ENCODE measurements at regions not wholly inside any gene's neighbourhood (a gene's known extent, or its start where the extent isn't known, plus 50 kb on each side); places are given as distances from the start of the nearest gene placed in this dataset.

DNA sequence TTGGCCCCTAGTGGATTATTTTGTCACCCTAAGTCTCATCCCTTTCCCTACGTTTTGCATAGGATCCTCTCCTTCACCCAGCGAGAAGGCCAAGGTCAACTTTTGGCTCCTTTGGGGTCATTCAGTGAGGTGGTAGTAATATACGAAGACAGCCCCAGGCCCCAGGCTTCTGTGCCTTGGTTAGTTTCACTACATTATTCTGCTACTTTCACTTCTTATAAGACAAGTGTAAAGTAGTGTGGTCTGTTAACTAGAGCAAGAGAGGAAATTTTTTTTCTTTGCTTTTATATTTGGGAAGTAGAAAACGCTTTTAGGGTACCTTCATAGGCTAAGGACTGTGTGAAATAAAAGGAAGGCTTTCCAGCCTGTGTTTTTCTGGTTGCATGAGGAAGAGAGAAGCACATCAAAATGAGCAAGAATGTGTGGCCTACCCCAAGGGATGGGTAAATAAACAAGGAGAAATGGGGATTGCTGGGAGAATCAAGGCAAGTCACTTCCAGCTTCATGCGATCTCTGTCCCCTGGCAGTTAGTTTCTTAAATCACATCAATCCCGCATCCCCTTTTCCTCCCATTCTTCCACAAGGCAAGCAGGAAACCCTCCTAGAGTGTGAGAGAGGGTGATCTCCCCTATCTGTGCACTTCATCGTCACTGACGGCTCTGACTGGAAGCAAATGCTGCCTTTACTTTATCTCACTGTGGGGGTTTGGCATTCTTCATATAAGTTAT is 677.0 kb upstream of the WWC1 start:
- H3K4me3 ChIP-seq (ENCODE audit: control insufficient read depth in 2 of 3, extremely low read depth in 1 of 3, insufficient read depth in 2 of 3, low read depth in 1 of 3, low read length in 3 of 3): no peak overlapping the region
- no peaks in the 10 kb centered on the region for H3K79me2 ChIP-seq (ENCODE audit: control insufficient read depth, insufficient read depth, low read length)
- no peak overlapping the region for H3K4me2 ChIP-seq (ENCODE audit: control insufficient read depth, extremely low read depth, insufficient read depth, low read depth, low read length)
- FAIRE-seq: no peak
- no peaks in the 10 kb centered on the region for H3K9me3 ChIP-seq (ENCODE audit: control insufficient read depth, low read depth, low read length)
- no peak overlapping the region for H3K27ac ChIP-seq (ENCODE audit: control insufficient read depth, insufficient read depth, low read length)
- no peaks in the 10 kb centered on the region for H3K27me3 ChIP-seq (ENCODE audit: control insufficient read depth, extremely low read depth, insufficient read depth, low read length)
- no peak for DNase-seq (ENCODE audit: low read depth, low spot score)
- no peak overlapping the region for H3K9ac ChIP-seq (ENCODE audit: control insufficient read depth, extremely low read depth, insufficient read depth, low read length)
- peaks cover 4% of the 10 kb centered on the region for H3K4me1 ChIP-seq (ENCODE audit: control insufficient read depth, extremely low read depth, insufficient read depth, low read length)
- H3K36me3 ChIP-seq (ENCODE audit: control insufficient read depth in 2 of 2, extremely low read depth in 1 of 2, insufficient read depth in 2 of 2, low read length in 2 of 2): no peaks in the 10 kb centered on the region
- H2AFZ ChIP-seq (ENCODE audit: control insufficient read depth, low read length): no peak overlapping the region
- dilution Hi-C loops (cut with MboI; ENCODE audit: extremely low pct_ligation_motif_present, low sequenced_read_pairs): no loop called here
- H4K20me1 ChIP-seq (ENCODE audit: control insufficient read depth, extremely low read depth, insufficient read depth, low read length): no peaks in the 10 kb centered on the region
- TF ChIP-seq CTCF (optimal IDR thresholded peaks at IDR 0.05 in 1 of 3, IDR thresholded peaks at IDR 0.05 in 1 of 3, conservative IDR thresholded peaks at IDR 0.05 in 1 of 3; ENCODE audit: extremely low read depth in 1 of 3, insufficient read depth in 2 of 3, low read length in 3 of 3) (no peak), EZH2 (IDR thresholded peaks at IDR 0.05; ENCODE audit: low read length) (no peak)
- no peaks in the 10 kb centered on the region for H3K9me1 ChIP-seq (ENCODE audit: control insufficient read depth, extremely low read depth, insufficient read depth, low read length)

DNA sequence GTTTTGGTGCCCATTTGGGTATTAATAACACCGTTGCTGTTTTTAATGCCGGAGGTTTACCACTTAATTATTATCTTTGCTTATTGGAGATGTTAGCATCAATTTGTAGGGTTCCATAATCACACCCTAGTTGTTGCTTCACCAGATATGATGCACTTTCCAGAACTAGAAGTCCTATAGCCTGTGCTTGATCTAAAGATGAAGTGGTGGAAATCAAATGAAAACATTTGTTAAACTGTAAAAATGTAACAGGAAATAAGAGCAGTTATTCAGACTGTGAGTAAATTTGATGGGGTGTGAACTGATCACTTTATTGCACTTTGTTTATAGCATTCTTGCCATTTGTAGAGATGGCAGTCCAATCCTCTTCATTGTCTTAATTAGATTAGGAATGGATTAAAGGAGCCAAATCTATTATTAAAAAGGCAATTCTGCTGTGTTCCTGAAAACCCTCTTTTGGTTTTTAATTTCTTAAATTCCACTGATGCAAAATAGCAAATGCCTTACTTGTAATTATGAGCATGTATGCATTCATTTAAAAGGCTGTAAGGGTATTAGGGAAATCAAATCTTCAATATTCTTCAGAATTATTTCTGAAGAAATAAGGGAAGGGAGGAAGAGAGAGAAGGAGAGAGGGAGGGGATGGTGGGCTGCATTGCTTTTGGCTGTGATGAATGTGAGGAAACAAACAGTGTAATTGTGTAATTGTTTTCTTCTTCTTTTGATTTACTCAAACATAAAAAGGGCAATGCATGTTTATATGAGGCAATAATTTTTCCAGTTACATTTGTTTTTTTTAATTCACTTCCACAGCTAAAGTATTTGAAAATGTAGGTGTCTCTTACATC is 675.2 kb upstream of the WWC1 start:
- Histone ChIP-seq H3K4me1 (ENCODE audit: control insufficient read depth, extremely low read depth, insufficient read depth, low read length) (peaks cover 4% of the 10 kb centered on the region), H3K9me3 (ENCODE audit: control insufficient read depth, low read depth, low read length) (no peaks in the 10 kb centered on the region), H4K20me1 (ENCODE audit: control insufficient read depth, extremely low read depth, insufficient read depth, low read length) (no peaks in the 10 kb centered on the region), H3K4me2 (ENCODE audit: control insufficient read depth, extremely low read depth, insufficient read depth, low read depth, low read length) (no peak overlapping the region), H3K27me3 (ENCODE audit: control insufficient read depth, extremely low read depth, insufficient read depth, low read length) (no peaks in the 10 kb centered on the region), H3K79me2 (ENCODE audit: control insufficient read depth, insufficient read depth, low read length) (no peaks in the 10 kb centered on the region), H3K9me1 (ENCODE audit: control insufficient read depth, extremely low read depth, insufficient read depth, low read length) (no peaks in the 10 kb centered on the region), H3K36me3 (ENCODE audit: control insufficient read depth in 2 of 2, extremely low read depth in 1 of 2, insufficient read depth in 2 of 2, low read length in 2 of 2) (no peaks in the 10 kb centered on the region), H3K4me3 (ENCODE audit: control insufficient read depth in 2 of 3, extremely low read depth in 1 of 3, insufficient read depth in 2 of 3, low read depth in 1 of 3, low read length in 3 of 3) (no peak overlapping the region), H2AFZ (ENCODE audit: control insufficient read depth, low read length) (no peak overlapping the region), H3K9ac (ENCODE audit: control insufficient read depth, extremely low read depth, insufficient read depth, low read length) (no peak overlapping the region), H3K27ac (ENCODE audit: control insufficient read depth, insufficient read depth, low read length) (no peak overlapping the region)
- FAIRE-seq (peak; percentile 5), DNase-seq (ENCODE audit: low read depth, low spot score) (no peak)
- TF ChIP-seq EZH2 (IDR thresholded peaks at IDR 0.05; ENCODE audit: low read length) (no peak), CTCF (optimal IDR thresholded peaks at IDR 0.05 in 1 of 3, IDR thresholded peaks at IDR 0.05 in 1 of 3, conservative IDR thresholded peaks at IDR 0.05 in 1 of 3; ENCODE audit: extremely low read depth in 1 of 3, insufficient read depth in 2 of 3, low read length in 3 of 3) (no peak)
- dilution Hi-C loops (cut with MboI; ENCODE audit: extremely low pct_ligation_motif_present, low sequenced_read_pairs): no loop called here

Measured in keratinocyte (primary cell).